Osteocyte (in vitro differentiated cells): ENCODE measurements at regions not wholly inside any gene's neighbourhood (a gene's known extent, or its start where the extent isn't known, plus 50 kb on each side); places are given as distances from the start of the nearest gene placed in this dataset.

Experiments
- DNase-seq: peaks from one replicate; pipeline ENCODE4 v3.0.0; 2021; ENCODE audit warnings: mixed read lengths; ENCODE audit not compliant: unreplicated experiment; ENCODE audit errors: extremely low spot score
- H3K27ac Mint-ChIP-seq: one replicate; pipeline ENCODE4 v1.8.0; 2021; ENCODE audit warnings: mild to moderate bottlenecking, mixed read lengths; ENCODE audit not compliant: unreplicated experiment
- H3K27me3 Mint-ChIP-seq: one replicate; pipeline ENCODE4 v1.8.0; 2021; ENCODE audit warnings: mixed read lengths; ENCODE audit not compliant: unreplicated experiment
- H3K36me3 Mint-ChIP-seq: one replicate; pipeline ENCODE4 v1.8.0; 2021; ENCODE audit warnings: mixed read lengths; ENCODE audit not compliant: unreplicated experiment
- H3K4me1 Mint-ChIP-seq: one replicate; pipeline ENCODE4 v1.8.0; 2021; ENCODE audit warnings: mixed read lengths; ENCODE audit not compliant: unreplicated experiment
- H3K4me3 Mint-ChIP-seq: one replicate; pipeline ENCODE4 v1.8.0; 2021; ENCODE audit warnings: mild to moderate bottlenecking, moderate library complexity, mixed read lengths; ENCODE audit not compliant: unreplicated experiment
- H3K9me3 Mint-ChIP-seq: one replicate; pipeline ENCODE4 v1.8.0; 2021; ENCODE audit warnings: mixed read lengths; ENCODE audit not compliant: unreplicated experiment
- CTCF ChIP-seq: fragments of 200-600 bp; sonication (generic); IDR thresholded peaks from 2 replicates; pipeline ENCODE4 v1.5.0; 2021; ENCODE audit warnings: antibody characterized with exemption, mild to moderate bottlenecking, moderate library complexity

GRCh38 chr16:88325087-88325750 lies 57.5 kb upstream of the ZNF469 start:
- Mint-ChIP-seq H3K36me3 (no peaks in the 10 kb centered on the region), H3K27ac (no peak overlapping the region), H3K4me3 (no peak overlapping the region), H3K4me1 (peaks cover 13% of the 10 kb centered on the region), H3K27me3 (no peaks in the 10 kb centered on the region), H3K9me3 (no peaks in the 10 kb centered on the region)
- DNase-seq: no peak
- TF ChIP-seq CTCF: no peak

- DNase-seq: no peak
- no peak for TF ChIP-seq CTCF
- Mint-ChIP-seq H3K4me3 (no peak overlapping the region), H3K4me1 (peaks cover 13% of the 10 kb centered on the region), H3K9me3 (no peaks in the 10 kb centered on the region), H3K27ac (no peak overlapping the region), H3K36me3 (no peaks in the 10 kb centered on the region), H3K27me3 (no peaks in the 10 kb centered on the region)
Measured at GRCh38 chr16:88325976-88326375, 56.8 kb upstream of the ZNF469 start.

- no peak for DNase-seq
- H3K4me3 Mint-ChIP-seq: no peak overlapping the region
- no peak overlapping the region for H3K27ac Mint-ChIP-seq
- H3K9me3 Mint-ChIP-seq: no peaks in the 10 kb centered on the region
- no peaks in the 10 kb centered on the region for H3K27me3 Mint-ChIP-seq
- TF ChIP-seq CTCF: no peak
- H3K4me1 Mint-ChIP-seq: peaks cover 13% of the 10 kb centered on the region
- no peaks in the 10 kb centered on the region for H3K36me3 Mint-ChIP-seq
Measured at GRCh38 chr16:88326611-88327485, 55.9 kb upstream of the ZNF469 start.

- no peak overlapping the region for H3K27ac Mint-ChIP-seq
- H3K36me3 Mint-ChIP-seq: no peaks in the 10 kb centered on the region
Measured at GRCh38 chr16:88327561-88328312, 55.0 kb upstream of the ZNF469 start.

More at GRCh38 chr16:88327561-88328312, 55.0 kb upstream of the ZNF469 start:
- Mint-ChIP-seq H3K4me1 (peaks cover 13% of the 10 kb centered on the region), H3K9me3 (no peaks in the 10 kb centered on the region), H3K4me3 (no peak overlapping the region), H3K27me3 (no peaks in the 10 kb centered on the region)
- DNase-seq: no peak
- no peak for TF ChIP-seq CTCF
